ENCODE measurements at regions not wholly inside any gene's neighbourhood (a gene's known extent, or its start where the extent isn't known, plus 50 kb on each side); places are given as distances from the start of the nearest gene placed in this dataset.
"Not testable (repeated sequence)": the region's sequence is repeated elsewhere in the genome, so short reads cannot be mapped to it uniquely, and the experiment has no call there.

GRCh38 chr5:118468085-118468484 is 520.3 kb downstream of the DTWD2 start:
- no peaks in the 10 kb centered on the region for H3K27me3 ChIP-seq (replicated peaks in 1 of 7)
- no peaks in the 10 kb centered on the region for H3K4me1 ChIP-seq
- no peaks in the 10 kb centered on the region for H3K36me3 ChIP-seq
- no peak overlapping the region for H3K27ac ChIP-seq
- TF ChIP-seq POLR2AphosphoS5 (IDR thresholded peaks at IDR 0.05) = no peak
- no peak for TF ChIP-seq POLR2A (IDR thresholded peaks at IDR 0.05)
- TF ChIP-seq CTCF (IDR thresholded peaks at IDR 0.05 in 8 of 11, conservative IDR thresholded peaks at IDR 0.05 in 3 of 11) = no peak
- H3K4me3 ChIP-seq = no peak overlapping the region
- H3K9me3 ChIP-seq = no peaks in the 10 kb centered on the region
- intact Hi-C loops (cut with DNase I; ENCODE audit: low total_unique reads) = no loop called here
- DNase-seq = no peak

GRCh38 chr5:118467103-118467502 is 521.2 kb downstream of the DTWD2 start:
- H3K27ac ChIP-seq = no peak overlapping the region
- no peaks in the 10 kb centered on the region for H3K27me3 ChIP-seq (replicated peaks in 1 of 7)
- intact Hi-C loops (cut with DNase I; ENCODE audit: low total_unique reads) = no loop called here
- no peak for TF ChIP-seq POLR2AphosphoS5 (IDR thresholded peaks at IDR 0.05)
- no peak for DNase-seq
- no peaks in the 10 kb centered on the region for H3K4me1 ChIP-seq
- H3K9me3 ChIP-seq = no peaks in the 10 kb centered on the region
- no peak overlapping the region for H3K4me3 ChIP-seq
- 62 to 90% (median 84%) methylated on average over 3 of the region's 3 CpGs for WGBS, 5 donors
- H3K36me3 ChIP-seq = no peaks in the 10 kb centered on the region

- Histone ChIP-seq H3K27ac (no peak overlapping the region), H3K27me3 (replicated peaks in 1 of 7) (no peaks in the 10 kb centered on the region), H3K4me3 (no peak overlapping the region), H3K36me3 (no peaks in the 10 kb centered on the region), H3K9me3 (no peaks in the 10 kb centered on the region), H3K4me1 (no peaks in the 10 kb centered on the region)
- no peak for DNase-seq
- intact Hi-C loops (cut with DNase I; ENCODE audit: low total_unique reads) = no loop called here
- 83 to 90% (median 87%) methylated on average over 5 of the region's 5 CpGs for WGBS, 5 donors
- no peak for TF ChIP-seq POLR2AphosphoS5 (IDR thresholded peaks at IDR 0.05)
- no peak for TF ChIP-seq CTCF (IDR thresholded peaks at IDR 0.05 in 8 of 11, conservative IDR thresholded peaks at IDR 0.05 in 3 of 11)
- no peak for TF ChIP-seq POLR2A (IDR thresholded peaks at IDR 0.05)
These were observed 521.9 kb downstream of the DTWD2 start for GRCh38 chr5:118466418-118466817.

- WGBS, 5 donors = 78 to 98% (median 84%) methylated on average over 2 of the region's 2 CpGs
- DNase-seq; H3K9me3 ChIP-seq; H3K27me3 ChIP-seq (replicated peaks in 1 of 7); intact Hi-C loops (cut with DNase I; ENCODE audit: low total_unique reads); H3K4me3 ChIP-seq; H3K36me3 ChIP-seq; H3K27ac ChIP-seq; H3K4me1 ChIP-seq: not testable (repeated sequence)
These were observed 526.1 kb downstream of the DTWD2 start for GRCh38 chr5:118462276-118462675.

GRCh38 chr5:118461436-118461835 is 526.9 kb downstream of the DTWD2 start:
- no peaks in the 10 kb centered on the region for H3K9me3 ChIP-seq
- TF ChIP-seq POLR2A (IDR thresholded peaks at IDR 0.05) (no peak), POLR2AphosphoS5 (IDR thresholded peaks at IDR 0.05) (no peak), CTCF (IDR thresholded peaks at IDR 0.05 in 8 of 11, conservative IDR thresholded peaks at IDR 0.05 in 3 of 11) (no peak)
- DNase-seq = no peak
- H3K27me3 ChIP-seq (replicated peaks in 1 of 7) = no peaks in the 10 kb centered on the region
- no peak overlapping the region for H3K27ac ChIP-seq
- no peaks in the 10 kb centered on the region for H3K36me3 ChIP-seq
- 68 to 84% (median 77%) methylated on average over 3 of the region's 3 CpGs for WGBS, 5 donors
- H3K4me3 ChIP-seq = no peak overlapping the region
- H3K4me1 ChIP-seq = no peaks in the 10 kb centered on the region
- intact Hi-C loops (cut with DNase I; ENCODE audit: low total_unique reads) = no loop called here

Data from spleen (tissue), 11 donors.